ENCODE measurements at regions not wholly inside any gene's neighbourhood (a gene's known extent, or its start where the extent isn't known, plus 50 kb on each side); places are given as distances from the start of the nearest gene placed in this dataset.

- H3K9me3 ChIP-seq (ENCODE audit: control insufficient read depth, insufficient read depth, low read depth, low read length), result no peaks in the 10 kb centered on the region
- DNase-seq (ENCODE audit: low read depth, low spot score) (no peak), ATAC-seq (no peak)
- H3K4me1 ChIP-seq (ENCODE audit: control insufficient read depth, insufficient read depth, low read length), result peaks cover 3% of the 10 kb centered on the region; the same call in 1 of the 2 replicates
- H3K27ac ChIP-seq (ENCODE audit: low read length), result no peak overlapping the region
- intact Hi-C loops (cut with micrococcal nuclease; ENCODE audit: unreplicated experiment) (no loop called here), in situ Hi-C loops (cut with HindIII; ENCODE audit: low pct_unique_long_range_greater_than_20kb, low sequenced_read_pairs) (no loop called here)
- CTCF ChIA-PET, result no interaction called here
- H3K36me3 ChIP-seq (ENCODE audit: control insufficient read depth, insufficient read depth, low read length), result no peaks in the 10 kb centered on the region
- H3K27me3 ChIP-seq (ENCODE audit: control insufficient read depth, insufficient read depth, low read length), result no peaks in the 10 kb centered on the region
- no peak overlapping the region for H3K4me3 ChIP-seq (ENCODE audit: low read depth in 2 of 2, low read length in 2 of 2)
- BruUV-seq (replicated peaks), result no TSS peak
- POLR2A ChIA-PET, result no interaction called here
- no peak for TF ChIP-seq TCF7L2 (IDR thresholded peaks at IDR 0.05; ENCODE audit: low read depth, low read length)
- TF ChIP-seq CTCF (IDR thresholded peaks at IDR 0.05), result no peak
- no peak for TF ChIP-seq POLR2AphosphoS5 (IDR thresholded peaks at IDR 0.05; ENCODE audit: low read depth, low read length)
- TF ChIP-seq SIN3A (IDR thresholded peaks at IDR 0.05; ENCODE audit: borderline replicate concordance, insufficient read depth, low read depth, low read length), result no peak
- no peak for TF ChIP-seq REST (IDR thresholded peaks at IDR 0.05; ENCODE audit: insufficient read depth in 1 of 2, low read depth in 2 of 2, low read length in 1 of 2)
These were observed 320.0 kb downstream of the MTX2 start for GRCh38 chr2:176589287-176589686.

GRCh38 chr2:176589825-176590440, 320.7 kb downstream of the MTX2 start:
- no peak for TF ChIP-seq TCF7L2 (IDR thresholded peaks at IDR 0.05; ENCODE audit: low read depth, low read length)
- ChIA-PET CTCF (no interaction called here), POLR2A (no interaction called here)
- H3K27ac ChIP-seq (ENCODE audit: low read length), result no peak overlapping the region
- BruUV-seq (replicated peaks), result no TSS peak
- no peak for ATAC-seq
- H3K36me3 ChIP-seq (ENCODE audit: control insufficient read depth, insufficient read depth, low read length), result no peaks in the 10 kb centered on the region
- H3K4me1 ChIP-seq (ENCODE audit: control insufficient read depth, insufficient read depth, low read length), result no peaks in the 10 kb centered on the region; the same call in 1 of the 2 replicates
- intact Hi-C loops (cut with micrococcal nuclease; ENCODE audit: unreplicated experiment), result no loop called here
- H3K4me3 ChIP-seq (ENCODE audit: low read depth in 2 of 2, low read length in 2 of 2), result no peak overlapping the region
- DNase-seq (ENCODE audit: low read depth, low spot score), result no peak
- no peaks in the 10 kb centered on the region for H3K9me3 ChIP-seq (ENCODE audit: control insufficient read depth, insufficient read depth, low read depth, low read length)
- no peaks in the 10 kb centered on the region for H3K27me3 ChIP-seq (ENCODE audit: control insufficient read depth, insufficient read depth, low read length)
- in situ Hi-C loops (cut with HindIII; ENCODE audit: low pct_unique_long_range_greater_than_20kb, low sequenced_read_pairs), result no loop called here

GRCh38 chr2:176592216-176592615, 323.0 kb downstream of the MTX2 start:
- intact Hi-C loops (cut with micrococcal nuclease; ENCODE audit: unreplicated experiment) (no loop called here), in situ Hi-C loops (cut with HindIII; ENCODE audit: low pct_unique_long_range_greater_than_20kb, low sequenced_read_pairs) (no loop called here)
- Histone ChIP-seq H3K27me3 (ENCODE audit: control insufficient read depth, insufficient read depth, low read length) (no peaks in the 10 kb centered on the region), H3K27ac (ENCODE audit: low read length) (no peak overlapping the region), H3K4me1 (ENCODE audit: control insufficient read depth, insufficient read depth, low read length) (no peaks in the 10 kb centered on the region; the same call in 1 of the 2 replicates), H3K36me3 (ENCODE audit: control insufficient read depth, insufficient read depth, low read length) (no peaks in the 10 kb centered on the region), H3K4me3 (ENCODE audit: low read depth in 2 of 2, low read length in 2 of 2) (no peak overlapping the region), H3K9me3 (ENCODE audit: control insufficient read depth, insufficient read depth, low read depth, low read length) (no peaks in the 10 kb centered on the region)
- BruUV-seq (replicated peaks), result no TSS peak
- CTCF ChIA-PET, result no interaction called here
- no peak for TF ChIP-seq POLR2AphosphoS5 (IDR thresholded peaks at IDR 0.05; ENCODE audit: low read depth, low read length)
- DNase-seq (ENCODE audit: low read depth, low spot score), result no peak
- POLR2A ChIA-PET, result no interaction called here
- no peak for ATAC-seq
